IMR-90 (cell line): ENCODE measurements at regions not wholly inside any gene's neighbourhood (a gene's known extent, or its start where the extent isn't known, plus 50 kb on each side); places are given as distances from the start of the nearest gene placed in this dataset.

Source experiments
- ATAC-seq: fragments of 200-7000 bp; cut with Tn5 transposase; 2 replicates; pipeline ENCODE4 v1.9.1; 2020; ENCODE audit warnings: low read depth, mild to moderate bottlenecking, moderate library complexity
- BruUV-seq: library from RNA; stranded (reverse); fragments of 400-500 nt; replicated peaks from 2 replicates; lab custom pipeline; 2021; lab: Mats Ljungman, UMichigan
- CTCF ChIA-PET: fragments of 300-600 bp; formaldehyde crosslinking; extraction: SDS; loops from one replicate; lab custom pipeline; 2021; ENCODE audit warnings: antibody characterized with exemption; lab: Yijun Ruan, JAX
- POLR2A ChIA-PET: fragments of 300-600 bp; sonication (Branson Sonifier 250); formaldehyde crosslinking; loops from one replicate; lab custom pipeline; 2022; ENCODE audit warnings: antibody characterized with exemption; ENCODE audit not compliant: unreplicated experiment; lab: Charles Lee
- DNase-seq: peaks from one replicate; pipeline ENCODE4 v3.0.0; 2013
- H2AFZ ChIP-seq: replicated peaks from 2 replicates; pipeline ENCODE3; 2013; ENCODE audit warnings: low read length, mild to moderate bottlenecking; ENCODE audit not compliant: poor library complexity
- H2AK5ac ChIP-seq: 2 replicates; pipeline ENCODE4 v1.6.1; 2013; ENCODE audit warnings: low read depth, low read length, inconsistent platforms
- H2AK9ac ChIP-seq: replicated peaks from 2 replicates; pipeline ENCODE3; 2013; ENCODE audit warnings: mild to moderate bottlenecking, low read depth, low read length, moderate library complexity; ENCODE audit not compliant: poor library complexity
- H2BK120ac ChIP-seq: 2 replicates; pipeline ENCODE4 v1.6.1; 2013; ENCODE audit warnings: low read depth, low read length, inconsistent platforms
- H2BK15ac ChIP-seq: 3 replicates; pipeline ENCODE4 v1.6.1; 2013; ENCODE audit warnings: low read depth, low read length, inconsistent platforms
- H2BK20ac ChIP-seq: 2 replicates; pipeline ENCODE4 v1.6.1; 2013; ENCODE audit warnings: low read depth, mild to moderate bottlenecking, inconsistent platforms, low read length, moderate library complexity
- H2BK5ac ChIP-seq: 2 replicates; pipeline ENCODE4 v1.6.1; 2013; ENCODE audit warnings: mild to moderate bottlenecking, low read depth, low read length, inconsistent platforms; ENCODE audit not compliant: poor library complexity, severe bottlenecking
- H3K14ac ChIP-seq: replicated peaks from 2 replicates; pipeline ENCODE4 v1.6.1; 2013; ENCODE audit warnings: low read depth, low read length, inconsistent platforms
- H3K18ac ChIP-seq: 2 replicates; pipeline ENCODE4 v1.6.1; 2013; ENCODE audit warnings: low read depth, low read length, control low read depth
- H3K23ac ChIP-seq: 2 replicates; pipeline ENCODE4 v1.6.1; 2013; ENCODE audit warnings: low read depth, low read length, inconsistent platforms
- H3K27ac ChIP-seq: 2 replicates; pipeline ENCODE4 v1.5.1; 2013; ENCODE audit warnings: mild to moderate bottlenecking, control low read depth, low read length; ENCODE audit not compliant: insufficient read depth
- H3K27me3 ChIP-seq: 2 replicates; pipeline ENCODE4 v1.6.1; 2013; ENCODE audit warnings: low read length; ENCODE audit not compliant: control insufficient read depth, insufficient read depth
- H3K36me3 ChIP-seq: 2 replicates; pipeline ENCODE4 v1.6.1; 2013; ENCODE audit warnings: low read length, mixed read lengths; ENCODE audit not compliant: control insufficient read depth, insufficient read depth
- H3K4ac ChIP-seq: 2 replicates; pipeline ENCODE4 v1.6.1; 2013; ENCODE audit warnings: low read depth, low read length, inconsistent platforms
- H3K4me1 ChIP-seq: 2 replicates; pipeline ENCODE4 v1.6.1; 2013; ENCODE audit warnings: low read length, mixed read lengths; ENCODE audit not compliant: control insufficient read depth, insufficient read depth
- H3K4me2 ChIP-seq: 2 replicates; pipeline ENCODE4 v1.6.1; 2013; ENCODE audit warnings: low read depth, mild to moderate bottlenecking, control low read depth, low read length, moderate library complexity
- H3K4me3 ChIP-seq: 2 replicates; pipeline ENCODE4 v1.5.1; 2013; ENCODE audit warnings: low read depth, mild to moderate bottlenecking, control low read depth, low read length, moderate library complexity; ENCODE audit not compliant: insufficient read depth
- H3K56ac ChIP-seq: 2 replicates; pipeline ENCODE4 v1.6.1; 2013; ENCODE audit warnings: low read length, inconsistent platforms; ENCODE audit not compliant: insufficient read depth; ENCODE audit errors: extremely low read depth
- H3K79me1 ChIP-seq, 2 experiments: 2 replicates each; pipeline ENCODE4 v1.6.1; 2013; ENCODE audit warnings: low read length in 2 of 2, inconsistent platforms in 1 of 2, low read depth in 1 of 2
- H3K9ac ChIP-seq: 2 replicates; pipeline ENCODE4 v1.6.1; 2013; ENCODE audit warnings: low read depth, low read length, control low read depth
- H3K9me1 ChIP-seq: 2 replicates; pipeline ENCODE4 v1.6.1; 2013; ENCODE audit warnings: low read length, inconsistent platforms; ENCODE audit not compliant: insufficient read depth
- H3K9me3 ChIP-seq: 2 replicates; pipeline ENCODE4 v1.6.1; 2013; ENCODE audit warnings: low read length; ENCODE audit not compliant: control insufficient read depth, insufficient read depth
- H4K20me1 ChIP-seq: 2 replicates; pipeline ENCODE4 v1.6.1; 2013; ENCODE audit warnings: low read length, inconsistent platforms; ENCODE audit not compliant: insufficient read depth
- H4K5ac ChIP-seq: 2 replicates; pipeline ENCODE4 v1.6.1; 2013; ENCODE audit warnings: mild to moderate bottlenecking, low read depth, low read length, control low read depth
- H4K8ac ChIP-seq, 2 experiments: 2 replicates each; pipeline ENCODE4 v1.6.1; 2013; ENCODE audit warnings: low read depth in 2 of 2, low read length in 2 of 2, control low read depth in 1 of 2, inconsistent platforms in 1 of 2
- H4K91ac ChIP-seq: 2 replicates; pipeline ENCODE4 v1.6.1; 2013; ENCODE audit warnings: low read depth, low read length, inconsistent platforms; ENCODE audit not compliant: insufficient read depth
- BHLHE40 ChIP-seq: fragments of 150-350 bp; IDR thresholded peaks from 2 replicates; pipeline ENCODE4 v1.6.1; 2016; ENCODE audit warnings: mild to moderate bottlenecking, low read depth, low read length
- CEBPB ChIP-seq: IDR thresholded peaks from 2 replicates; pipeline ENCODE4 v1.6.1; 2012; ENCODE audit warnings: low read depth, low read length, improper control_type of control experiment
- CHD1 ChIP-seq: IDR thresholded peaks from 2 replicates; pipeline ENCODE4 v1.6.1; 2012; ENCODE audit warnings: low read depth, low read length, improper control_type of control experiment
- FOS ChIP-seq: fragments of 150-350 bp; IDR thresholded peaks from 2 replicates; pipeline ENCODE4 v1.6.1; 2016; ENCODE audit warnings: low read depth, low read length
- MAFK ChIP-seq: IDR thresholded peaks from 2 replicates; pipeline ENCODE4 v1.6.1; 2012; ENCODE audit warnings: low read depth, low read length, improper control_type of control experiment
- MXI1 ChIP-seq: IDR thresholded peaks from 2 replicates; pipeline ENCODE4 v1.6.1; 2012; ENCODE audit warnings: low read depth, mild to moderate bottlenecking, low read length, moderate library complexity, borderline replicate concordance
- NFE2L2 ChIP-seq: fragments of 150-350 bp; IDR thresholded peaks from 2 replicates; pipeline ENCODE4 v1.6.1; 2016; ENCODE audit warnings: low read depth, mild to moderate bottlenecking, low read length
- RCOR1 ChIP-seq: IDR thresholded peaks from 2 replicates; pipeline ENCODE4 v1.6.1; 2012; ENCODE audit warnings: mild to moderate bottlenecking, low read length, improper control_type of control experiment; ENCODE audit not compliant: insufficient replicate concordance
- RFX5 ChIP-seq: IDR thresholded peaks from 2 replicates; pipeline ENCODE4 v1.8.0; 2012; ENCODE audit warnings: low read depth, mild to moderate bottlenecking, low read length, moderate library complexity
- SMC3 ChIP-seq: fragments of 150-350 bp; IDR thresholded peaks from 2 replicates; pipeline ENCODE4 v1.6.1; 2016; ENCODE audit warnings: low read depth, mild to moderate bottlenecking, antibody characterized with exemption, low read length, moderate library complexity
- WGBS, 2 experiments: methylation state at CpG; one replicate each; pipeline versions ENCODE4 v1.1.5 to v1.1.7; 2013; ENCODE audit warnings: missing lambda C conversion rate in 2 of 2; ENCODE audit not compliant: insufficient read length in 1 of 2; ENCODE audit errors: extremely low coverage in 2 of 2; 5-methylcytosine and 5-hydroxymethylcytosine counted together
- dilution Hi-C: fragments of 300-500 bp; cut with HindIII; formaldehyde crosslinking; loops from one replicate; pipeline ENCODE4 v1.14.3; 2018; ENCODE audit warnings: low sequenced_read_pairs; ENCODE audit not compliant: unreplicated experiment
- in situ Hi-C: fragments of 300-500 bp; cut with MboI; formaldehyde crosslinking; loops from 3 replicates; pipeline ENCODE4 v1.14.3; 2019; ENCODE audit warnings: low sequenced_read_pairs, inconsistent platforms, mixed read lengths
- intact Hi-C: fragments of 100-400 bp; cut with micrococcal nuclease; formaldehyde crosslinking; loops from 2 replicates; pipeline ENCODE4 v1.10.0; 2022
- TF ChIP-seq, protein P1 (sequence below): fragments of 150-350 bp; IDR thresholded peaks from 2 replicates; pipeline ENCODE4 v1.6.1; 2017; ENCODE audit warnings: mild to moderate bottlenecking, antibody characterized with exemption, low read length, low read depth

GRCh38 chr5:4383518-4384198 lies 756.5 kb upstream of the ADAMTS16 start:
- TF ChIP-seq, protein P1, sequence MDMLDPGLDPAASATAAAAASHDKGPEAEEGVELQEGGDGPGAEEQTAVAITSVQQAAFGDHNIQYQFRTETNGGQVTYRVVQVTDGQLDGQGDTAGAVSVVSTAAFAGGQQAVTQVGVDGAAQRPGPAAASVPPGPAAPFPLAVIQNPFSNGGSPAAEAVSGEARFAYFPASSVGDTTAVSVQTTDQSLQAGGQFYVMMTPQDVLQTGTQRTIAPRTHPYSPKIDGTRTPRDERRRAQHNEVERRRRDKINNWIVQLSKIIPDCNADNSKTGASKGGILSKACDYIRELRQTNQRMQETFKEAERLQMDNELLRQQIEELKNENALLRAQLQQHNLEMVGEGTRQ, result no peak
- TF ChIP-seq CEBPB, result no peak
- TF ChIP-seq BHLHE40, result no peak
- no peak for TF ChIP-seq MAFK
- TF ChIP-seq MXI1, result no peak
- TF ChIP-seq RCOR1, result no peak
- no peak for TF ChIP-seq FOS
- no peak for TF ChIP-seq NFE2L2
- no peak for TF ChIP-seq RFX5
- no peak for TF ChIP-seq SMC3
- TF ChIP-seq CHD1, result no peak
- Histone ChIP-seq H2AK9ac (no peak overlapping the region), H3K4me2 (no peak overlapping the region), H4K91ac (no peak overlapping the region), H3K18ac (no peak overlapping the region), H2AFZ (no peak overlapping the region), H2AK5ac (no peak overlapping the region), H2BK5ac (no peak overlapping the region), H3K4me3 (no peak overlapping the region), H3K9me3 (peaks cover 9% of the 10 kb centered on the region), H3K4ac (no peak overlapping the region), H4K5ac (no peak overlapping the region), H2BK20ac (no peak overlapping the region), H3K4me1 (no peaks in the 10 kb centered on the region), H3K27me3 (no peaks in the 10 kb centered on the region), H3K56ac (no peak overlapping the region), H3K9ac (no peak overlapping the region), H3K27ac (no peak overlapping the region), H2BK15ac (no peak overlapping the region), H3K9me1 (no peaks in the 10 kb centered on the region), H2BK120ac (no peak overlapping the region), H4K20me1 (no peaks in the 10 kb centered on the region), H3K79me1 (no peaks in the 10 kb centered on the region), H4K8ac (no peak overlapping the region), H3K14ac (no peak overlapping the region), H3K23ac (no peak overlapping the region), H3K36me3 (no peaks in the 10 kb centered on the region)
- no peak for DNase-seq
- BruUV-seq, result no TSS peak
- in situ Hi-C loops (no loop called here), dilution Hi-C loops (no loop called here), intact Hi-C loops (no loop called here)
- ATAC-seq, result no peak
- POLR2A ChIA-PET, result no interaction called here
- CTCF ChIA-PET, result no interaction called here
- WGBS, 2 experiments, result no CpG with 5 or more reads among the region's 7 CpGs
